Mesenchymal stem cell (in vitro differentiated cells and primary cell): ENCODE measurements at regions not wholly inside any gene's neighbourhood (a gene's known extent, or its start where the extent isn't known, plus 50 kb on each side); places are given as distances from the start of the nearest gene placed in this dataset.
"Not testable (repeated sequence)": the region's sequence is repeated elsewhere in the genome, so short reads cannot be mapped to it uniquely, and the experiment has no call there.

Source experiments
- DNase-seq: peaks from one replicate; pipeline ENCODE4 v3.0.0-alpha.2; 2013
- H2AFZ ChIP-seq: one replicate; pipeline ENCODE4 v1.6.1; 2013; ENCODE audit warnings: low read depth, mild to moderate bottlenecking, control low read depth, inconsistent platforms, low read length, moderate library complexity
- H2AK5ac ChIP-seq: 2 replicates; pipeline ENCODE4 v1.6.1; 2013; ENCODE audit warnings: low read length, moderate library complexity, mild to moderate bottlenecking, inconsistent platforms; ENCODE audit not compliant: severe bottlenecking
- H2BK120ac ChIP-seq: one replicate; pipeline ENCODE4 v1.6.1; 2013; ENCODE audit warnings: low read depth, mild to moderate bottlenecking, inconsistent platforms, low read length, moderate library complexity
- H2BK12ac ChIP-seq, 2 experiments: one replicate each; pipeline ENCODE4 v1.6.1; 2013; ENCODE audit warnings: inconsistent platforms in 2 of 2, low read length in 2 of 2, mild to moderate bottlenecking in 2 of 2, moderate library complexity in 2 of 2, control low read depth in 1 of 2
- H2BK15ac ChIP-seq: one replicate; pipeline ENCODE4 v1.6.1; 2013; ENCODE audit warnings: mild to moderate bottlenecking, low read depth, inconsistent platforms; ENCODE audit not compliant: poor library complexity, severe bottlenecking
- H2BK5ac ChIP-seq: 2 replicates; pipeline ENCODE4 v1.6.1; 2013; ENCODE audit warnings: low read depth, mild to moderate bottlenecking, low read length, control low read depth, inconsistent platforms; ENCODE audit not compliant: poor library complexity, severe bottlenecking
- H3K14ac ChIP-seq, 2 experiments: one replicate each; pipeline ENCODE4 v1.6.1; 2013; ENCODE audit warnings: inconsistent platforms in 2 of 2, low read length in 2 of 2, control low read depth in 1 of 2, mild to moderate bottlenecking in 1 of 2, moderate library complexity in 1 of 2
- H3K18ac ChIP-seq, 2 experiments: one replicate each; pipeline ENCODE4 v1.6.1; 2013; ENCODE audit warnings: inconsistent platforms in 2 of 2, low read length in 2 of 2, control low read depth in 1 of 2, low read depth in 1 of 2, mild to moderate bottlenecking in 1 of 2
- H3K23ac ChIP-seq, 2 experiments: one replicate each; pipeline ENCODE4 v1.6.1; 2013; ENCODE audit warnings: inconsistent platforms in 2 of 2, low read length in 2 of 2, mild to moderate bottlenecking in 2 of 2, moderate library complexity in 2 of 2, control low read depth in 1 of 2
- H3K27ac ChIP-seq: 2 replicates; pipeline ENCODE4 v1.5.1; 2013; ENCODE audit warnings: mild to moderate bottlenecking, moderate library complexity, low read length, control low read depth, inconsistent platforms; ENCODE audit not compliant: poor library complexity, severe bottlenecking
- H3K27me3 ChIP-seq, 2 experiments: 2 replicates each; pipeline versions ENCODE4 v1.6.1 to v1.7.0; 2013; ENCODE audit warnings: low read length in 2 of 2, mild to moderate bottlenecking in 2 of 2, moderate library complexity in 2 of 2, control low read depth in 1 of 2, inconsistent platforms in 1 of 2; ENCODE audit not compliant: control insufficient read depth in 1 of 2, insufficient read depth in 1 of 2
- H3K36me3 ChIP-seq, 2 experiments: 2 replicates each; pipeline versions ENCODE4 v1.6.1 to v1.7.0; 2013; ENCODE audit warnings: low read length in 2 of 2, control low read depth in 1 of 2, inconsistent platforms in 1 of 2, low read depth in 1 of 2, mild to moderate bottlenecking in 1 of 2; ENCODE audit not compliant: insufficient read depth in 2 of 2, control insufficient read depth in 1 of 2
- H3K4ac ChIP-seq, 2 experiments: one replicate each; pipeline ENCODE4 v1.6.1; 2013; ENCODE audit warnings: inconsistent platforms in 2 of 2, low read length in 2 of 2, mild to moderate bottlenecking in 2 of 2, moderate library complexity in 2 of 2, control low read depth in 1 of 2, low read depth in 1 of 2
- H3K4me1 ChIP-seq: 2 replicates; pipeline ENCODE4 v1.6.1; 2013; ENCODE audit warnings: low read depth, low read length, control low read depth; ENCODE audit not compliant: control insufficient read depth, insufficient read depth
- H3K4me2 ChIP-seq: 2 replicates; pipeline ENCODE4 v1.6.1; 2013; ENCODE audit warnings: low read length, mild to moderate bottlenecking, inconsistent platforms; ENCODE audit not compliant: poor library complexity, severe bottlenecking
- H3K4me3 ChIP-seq, 2 experiments: 2 replicates each; pipeline versions ENCODE4 v1.5.1 to v1.7.0; 2013; ENCODE audit warnings: low read length in 2 of 2, mild to moderate bottlenecking in 2 of 2, control low read depth in 1 of 2, low read depth in 1 of 2; ENCODE audit not compliant: insufficient read depth in 1 of 2
- H3K79me1 ChIP-seq: replicated peaks from 2 replicates; pipeline ENCODE4 v1.6.1; 2013; ENCODE audit warnings: mild to moderate bottlenecking, control low read depth, low read length, inconsistent platforms; ENCODE audit not compliant: poor library complexity, severe bottlenecking
- H3K9ac ChIP-seq: 2 replicates; pipeline ENCODE4 v1.7.0; 2013; ENCODE audit warnings: mild to moderate bottlenecking, low read length, moderate library complexity
- H3K9me3 ChIP-seq: 2 replicates; pipeline ENCODE4 v1.7.0; 2013; ENCODE audit warnings: mild to moderate bottlenecking, low read length; ENCODE audit not compliant: control insufficient read depth
- H4K8ac ChIP-seq: one replicate; pipeline ENCODE4 v1.6.1; 2013; ENCODE audit warnings: inconsistent platforms, mild to moderate bottlenecking, low read length, moderate library complexity
- H4K91ac ChIP-seq: one replicate; pipeline ENCODE4 v1.6.1; 2013; ENCODE audit warnings: mild to moderate bottlenecking, low read length, inconsistent platforms
- WGBS: methylation state at CpG from one replicate; pipeline ENCODE4 v1.1.7; 2013; ENCODE audit warnings: mixed read lengths; 5-methylcytosine and 5-hydroxymethylcytosine counted together

DNA sequence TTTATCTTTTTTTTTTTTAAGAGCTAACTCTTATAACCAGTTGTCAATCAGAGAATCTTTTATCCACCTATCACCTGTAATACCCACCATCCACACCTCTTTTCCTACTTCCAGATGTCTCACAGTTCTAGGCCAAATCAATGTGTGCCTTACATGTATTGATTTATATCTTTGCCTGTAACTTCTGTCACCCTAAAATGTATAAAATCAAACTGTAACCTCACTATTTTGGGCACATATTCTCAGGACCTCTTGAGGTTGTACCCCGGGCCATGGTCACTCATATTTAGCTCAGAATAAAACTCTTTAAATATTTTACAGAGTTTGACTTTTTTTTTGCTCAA is 404.7 kb upstream of the RORB start:
- Histone ChIP-seq H3K4me2 (no peak overlapping the region), H3K23ac (no peak overlapping the region), H2AK5ac (no peak overlapping the region), H4K91ac (no peak overlapping the region), H3K79me1 (no peaks in the 10 kb centered on the region), H3K27ac (no peak overlapping the region), H3K4ac (no peak overlapping the region), H3K4me1 (no peaks in the 10 kb centered on the region), H2AFZ (no peak overlapping the region), H3K36me3 (no peaks in the 10 kb centered on the region), H4K8ac (no peak overlapping the region), H3K14ac (no peak overlapping the region), H3K9me3 (peaks cover 2% of the 10 kb centered on the region), H3K18ac (no peak overlapping the region), H2BK15ac (no peak overlapping the region), H3K9ac (no peak overlapping the region), H2BK5ac (no peak overlapping the region), H3K4me3 (no peak overlapping the region), H3K27me3 (no peaks in the 10 kb centered on the region), H2BK120ac (no peak overlapping the region), H2BK12ac (no peak overlapping the region)
- DNase-seq, result no peak
- 88% methylated on average over 1 of the region's 1 CpG for WGBS

DNA sequence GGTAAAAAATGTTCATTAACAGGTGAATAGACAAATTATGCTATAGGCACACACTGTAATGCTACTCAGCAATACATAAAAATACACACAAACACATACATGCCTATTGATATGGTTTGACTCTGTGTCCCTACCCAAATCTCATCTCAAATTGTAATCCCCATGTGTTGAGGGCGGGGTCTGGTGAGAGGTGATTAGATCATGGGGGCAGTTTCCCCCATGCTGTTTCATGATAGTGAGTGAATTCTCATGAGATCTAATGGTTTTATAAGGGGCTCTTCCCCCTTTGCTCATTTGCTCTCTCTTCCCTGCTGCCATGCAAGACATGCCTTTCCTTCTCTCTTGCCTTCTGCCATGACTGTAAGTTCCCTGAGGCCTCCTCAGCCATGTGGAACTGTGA is 403.1 kb upstream of the RORB start:
- not testable (repeated sequence) for H4K91ac ChIP-seq, H3K36me3 ChIP-seq, H3K79me1 ChIP-seq, H2AK5ac ChIP-seq, DNase-seq, H2BK15ac ChIP-seq, H2BK12ac ChIP-seq, H3K27me3 ChIP-seq, H3K4me3 ChIP-seq, H3K27ac ChIP-seq, H3K9me3 ChIP-seq, H3K4ac ChIP-seq, H3K4me1 ChIP-seq, H3K14ac ChIP-seq, H2AFZ ChIP-seq, H4K8ac ChIP-seq, H3K18ac ChIP-seq, H3K23ac ChIP-seq, H3K4me2 ChIP-seq, H2BK5ac ChIP-seq, H3K9ac ChIP-seq, H2BK120ac ChIP-seq
- WGBS, result 40% methylated on average over 1 of the region's 1 CpG

DNA sequence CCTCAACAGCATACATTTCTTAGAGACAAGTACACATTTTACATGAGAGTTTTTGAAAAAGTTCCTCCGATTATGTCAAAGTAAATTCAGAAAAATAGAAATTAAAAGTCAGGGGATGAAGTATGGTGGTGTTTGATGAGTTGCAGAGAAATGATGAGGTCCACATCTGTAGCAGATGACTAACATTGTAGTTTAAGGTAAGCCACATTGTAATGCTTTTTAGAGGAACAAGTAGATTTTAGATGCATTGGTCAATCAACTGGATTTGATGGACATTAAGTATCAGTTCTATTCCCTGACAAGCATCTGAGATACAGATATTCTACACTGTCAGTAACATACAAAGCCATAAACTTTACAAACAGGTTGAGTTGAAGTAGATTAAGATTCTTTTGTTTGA is 402.4 kb upstream of the RORB start:
- Histone ChIP-seq H3K9ac (no peak overlapping the region), H3K4me3 (no peak overlapping the region), H3K14ac (no peak overlapping the region), H3K9me3 (peaks cover 2% of the 10 kb centered on the region), H3K27ac (no peak overlapping the region), H3K4me2 (no peak overlapping the region), H3K18ac (no peak overlapping the region), H3K27me3 (no peaks in the 10 kb centered on the region), H2BK5ac (no peak overlapping the region), H4K91ac (no peak overlapping the region), H3K4me1 (no peaks in the 10 kb centered on the region), H3K36me3 (no peaks in the 10 kb centered on the region), H2BK12ac (no peak overlapping the region), H4K8ac (no peak overlapping the region), H2BK15ac (no peak overlapping the region), H2BK120ac (no peak overlapping the region), H3K79me1 (no peaks in the 10 kb centered on the region), H2AK5ac (no peak overlapping the region), H3K4ac (no peak overlapping the region), H2AFZ (no peak overlapping the region), H3K23ac (no peak overlapping the region)
- no peak for DNase-seq
- 100% methylated on average over 1 of the region's 1 CpG for WGBS

DNA sequence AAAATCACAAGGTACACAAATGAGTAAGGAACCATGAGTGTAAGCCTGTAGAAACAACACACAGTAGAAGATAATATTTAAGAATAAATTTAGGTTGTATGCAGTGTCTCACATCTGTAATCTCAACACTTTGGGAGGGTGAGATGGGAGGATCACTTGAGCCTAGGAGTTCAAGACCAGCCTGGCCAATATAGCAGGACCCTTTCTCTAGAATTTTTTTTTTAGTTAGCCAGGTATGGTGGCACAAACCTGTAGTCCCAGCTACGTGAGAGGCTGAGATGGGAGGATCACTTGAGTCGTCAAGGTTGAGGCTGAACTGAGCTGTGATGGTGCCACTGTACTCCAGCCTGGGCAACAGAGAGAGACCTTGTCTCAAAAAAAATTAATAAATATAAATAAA is 401.2 kb upstream of the RORB start:
- no peak overlapping the region for H3K4me3 ChIP-seq
- H3K14ac ChIP-seq, result no peak overlapping the region
- H3K27ac ChIP-seq, result no peak overlapping the region
- H2BK12ac ChIP-seq, result no peak overlapping the region
- no peak overlapping the region for H2BK15ac ChIP-seq
- H2BK120ac ChIP-seq, result no peak overlapping the region
- peaks cover 2% of the 10 kb centered on the region for H3K9me3 ChIP-seq
- H3K23ac ChIP-seq, result no peak overlapping the region
- no peak overlapping the region for H3K4ac ChIP-seq
- 57% methylated on average over 1 of the region's 2 CpGs for WGBS
- H3K79me1 ChIP-seq, result no peaks in the 10 kb centered on the region
- no peak overlapping the region for H2BK5ac ChIP-seq
- no peak overlapping the region for H3K4me2 ChIP-seq
- no peak overlapping the region for H3K18ac ChIP-seq
- no peak overlapping the region for H2AFZ ChIP-seq
- no peak for DNase-seq
- no peak overlapping the region for H4K8ac ChIP-seq
- no peak overlapping the region for H2AK5ac ChIP-seq
- no peak overlapping the region for H3K9ac ChIP-seq
- no peaks in the 10 kb centered on the region for H3K36me3 ChIP-seq
- H4K91ac ChIP-seq, result no peak overlapping the region
- H3K27me3 ChIP-seq, result no peaks in the 10 kb centered on the region
- no peaks in the 10 kb centered on the region for H3K4me1 ChIP-seq
